GM19023 (cell line): ENCODE measurements at regions not wholly inside any gene's neighbourhood (a gene's known extent, or its start where the extent isn't known, plus 50 kb on each side); places are given as distances from the start of the nearest gene placed in this dataset.
A peak's percentile ranks its signal among the peaks of the same experiment; 100 is the strongest.
"Not testable (repeated sequence)": the region's sequence is repeated elsewhere in the genome, so short reads cannot be mapped to it uniquely, and the experiment has no call there.

Experiments
- ATAC-seq: cut with Tn5 transposase; IDR thresholded peaks from one replicate; pipeline ENCODE4 v1.9.1; 2021; ENCODE audit warnings: mild to moderate bottlenecking, moderate library complexity; ENCODE audit not compliant: unreplicated experiment

DNA sequence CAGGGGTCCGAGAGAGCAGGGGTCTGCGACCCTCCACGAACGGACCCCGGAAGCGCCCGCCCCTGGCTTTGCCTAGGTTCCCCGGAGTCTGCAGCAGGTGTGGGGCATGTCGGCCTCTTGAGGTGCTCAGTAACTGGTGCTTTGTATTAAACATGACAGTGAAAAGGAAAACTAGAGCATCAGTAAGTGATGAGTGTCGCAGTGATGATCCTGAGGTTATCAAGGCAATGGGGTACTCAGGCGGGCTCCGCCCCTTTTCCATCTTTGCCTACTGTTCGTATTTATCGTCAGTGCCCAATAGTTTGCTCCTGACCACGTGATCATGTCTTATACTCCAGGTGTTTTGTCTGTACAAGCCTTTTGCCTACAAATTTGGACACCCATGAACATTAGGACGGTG, 262.4 kb downstream of the ZNF37A start:
- peak; percentile 43 for ATAC-seq

DNA sequence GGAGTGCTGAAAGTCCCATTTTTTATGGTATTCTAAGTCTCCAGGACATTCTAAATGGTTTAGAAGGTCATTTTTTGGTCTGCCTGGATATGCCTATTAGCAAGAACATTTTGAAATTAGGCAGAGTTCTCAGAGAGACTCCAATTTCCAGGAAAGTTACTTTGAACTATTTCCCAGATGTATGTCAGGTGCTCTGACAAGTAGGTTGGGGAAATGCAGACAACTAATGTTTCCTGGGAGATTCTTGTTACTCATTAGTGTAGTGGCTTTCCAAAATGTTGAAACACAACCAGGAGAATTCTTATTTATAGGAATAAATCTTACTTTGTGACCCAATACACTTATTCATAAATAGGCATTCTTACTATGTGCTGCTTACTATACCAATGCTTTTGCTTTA, 268.4 kb downstream of the ZNF37A start:
- ATAC-seq = not testable (repeated sequence)

DNA sequence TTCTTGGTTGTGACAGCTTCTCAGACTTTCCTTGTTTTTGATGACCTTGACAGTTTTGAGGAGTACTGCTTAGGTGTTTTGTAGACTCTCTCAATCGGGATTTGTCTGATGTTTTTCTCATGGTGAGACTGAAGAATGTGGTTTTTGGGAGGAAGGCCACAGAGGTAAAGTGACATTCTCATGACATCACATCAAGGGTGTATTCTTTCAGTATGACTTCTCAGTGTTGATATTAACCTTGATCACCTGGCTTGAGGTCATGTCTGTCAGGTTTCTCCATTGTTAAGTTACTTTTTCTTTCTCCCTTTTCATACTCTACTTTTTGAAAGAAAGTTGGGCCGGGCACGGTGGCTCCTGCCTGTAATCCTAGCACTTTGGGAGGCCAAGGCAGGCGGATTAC, 269.9 kb downstream of the ZNF37A start:
- not testable (repeated sequence) for ATAC-seq

- peak; percentile 71 for ATAC-seq
These were observed 271.8 kb downstream of the ZNF37A start for GRCh38 chr10:38365917-38366316.

DNA sequence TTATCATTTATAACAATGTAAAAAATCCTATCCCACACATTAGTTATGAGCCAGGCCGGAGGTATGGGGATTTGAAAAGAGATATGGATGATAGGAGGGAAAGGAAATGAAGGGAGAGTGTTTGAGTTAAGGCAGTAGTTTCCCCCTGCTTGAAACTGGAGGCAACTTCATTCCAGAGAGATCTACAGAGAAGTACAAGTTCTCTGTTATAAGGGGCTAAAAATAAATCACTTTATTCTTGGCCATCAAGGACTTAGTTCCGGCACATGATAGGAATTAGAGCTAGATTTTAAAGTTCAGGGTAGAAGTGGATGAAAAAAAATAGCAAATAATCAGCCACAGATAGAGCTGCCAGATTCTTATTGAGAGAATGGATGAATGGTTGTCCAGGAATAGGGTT, 289.7 kb downstream of the ZNF37A start:
- not testable (repeated sequence) for ATAC-seq

GRCh38 chr10:38386869-38387268, 292.7 kb downstream of the ZNF37A start:
- not testable (repeated sequence) for ATAC-seq

DNA sequence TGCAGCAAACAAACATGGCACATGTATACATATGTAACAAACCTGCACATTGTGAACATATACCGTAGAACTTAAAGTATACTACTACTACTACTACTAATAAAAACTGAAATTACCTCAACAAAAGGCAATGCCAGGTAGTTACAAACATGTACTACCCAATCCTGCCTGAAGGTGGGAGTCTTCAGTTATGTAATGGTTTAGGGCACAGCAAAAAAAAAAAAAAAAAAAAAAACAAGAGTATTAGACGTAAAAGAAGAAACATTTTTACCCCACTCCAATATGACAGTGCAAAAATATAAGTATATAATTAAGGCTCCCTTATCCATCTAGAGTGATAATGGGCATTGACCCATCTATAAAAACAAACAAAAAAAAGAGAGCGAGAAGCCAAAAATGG, 296.6 kb downstream of the ZNF37A start:
- ATAC-seq = not testable (repeated sequence)

- not testable (repeated sequence) for ATAC-seq
These were observed 301.3 kb downstream of the ZNF37A start for GRCh38 chr10:38395465-38395864.

GRCh38 chr10:38396178-38396954, 302.2 kb downstream of the ZNF37A start:
- ATAC-seq = not testable (repeated sequence)

- not testable (repeated sequence) for ATAC-seq
These were observed 307.4 kb downstream of the ZNF37A start for GRCh38 chr10:38401565-38401964.

DNA sequence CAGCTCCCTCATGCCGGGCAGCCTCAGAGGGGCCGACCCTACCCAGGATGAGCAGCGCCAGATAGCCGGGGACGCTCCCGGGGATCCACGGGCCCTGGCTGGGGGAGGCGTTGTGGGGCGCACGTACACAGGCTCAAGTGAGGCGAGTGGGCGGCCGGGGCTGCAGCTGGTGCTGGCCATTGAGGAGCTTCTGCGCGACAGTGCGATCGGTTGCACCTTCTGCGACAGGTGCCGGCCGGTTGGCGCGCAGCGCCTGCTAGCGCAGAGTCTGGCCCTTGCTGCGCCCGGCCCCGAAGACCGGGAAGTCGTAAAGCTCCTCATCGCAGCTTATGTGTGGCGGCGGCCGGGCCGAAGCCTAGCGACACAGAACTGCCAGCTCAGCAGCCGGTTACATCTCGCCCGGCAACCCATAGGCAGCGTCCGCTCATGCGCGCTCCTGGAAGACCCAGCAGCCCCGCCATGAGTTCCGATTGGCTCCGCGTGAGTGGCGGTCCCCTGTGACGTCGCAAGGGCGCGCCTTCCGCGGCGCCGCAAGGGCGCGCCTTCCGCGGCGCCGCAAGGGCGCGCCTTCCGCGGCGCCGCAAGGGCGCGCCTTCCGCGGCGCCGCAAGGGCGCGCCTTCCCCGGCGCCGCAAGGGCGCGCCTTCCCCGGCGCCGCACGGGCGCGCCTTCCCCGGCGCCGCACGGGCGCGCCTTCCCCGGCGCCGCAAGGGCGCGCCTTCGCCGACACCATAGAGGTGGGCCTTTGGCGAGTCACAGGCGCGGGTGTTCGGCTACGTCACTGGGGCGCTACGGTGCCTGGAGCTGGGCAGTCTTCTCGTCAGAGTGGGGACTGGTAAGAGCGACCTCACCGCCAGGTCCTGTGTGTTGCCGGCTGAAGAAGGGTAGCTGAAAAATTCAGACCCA, 308.6 kb downstream of the ZNF37A start:
- peak; percentile 96 for ATAC-seq

- ATAC-seq = not testable (repeated sequence)
These were observed 309.4 kb downstream of the ZNF37A start for GRCh38 chr10:38403347-38404117.

- not testable (repeated sequence) for ATAC-seq
These were observed 329.5 kb downstream of the ZNF37A start for GRCh38 chr10:38423634-38424033.

DNA sequence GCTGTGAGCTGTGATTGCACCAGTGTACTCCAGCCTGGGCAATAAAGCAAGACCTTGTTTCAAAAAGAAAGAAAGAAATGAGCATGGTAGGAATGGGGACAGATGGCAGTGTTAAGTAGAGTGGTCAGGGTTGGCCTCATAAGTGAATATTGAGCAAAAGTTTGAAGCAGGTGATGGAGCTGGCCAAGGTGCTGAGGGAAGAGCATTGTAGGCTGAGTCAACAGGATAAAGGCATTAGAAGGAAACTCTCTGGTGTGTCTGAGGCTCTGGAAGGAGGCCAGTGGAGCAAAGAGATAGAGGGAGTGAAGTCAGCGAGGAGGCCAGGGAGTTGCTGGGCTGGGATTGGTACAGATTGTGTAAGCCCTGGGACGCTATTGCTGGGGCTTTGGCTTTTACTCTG, 336.1 kb downstream of the ZNF37A start:
- ATAC-seq = not testable (repeated sequence)

DNA sequence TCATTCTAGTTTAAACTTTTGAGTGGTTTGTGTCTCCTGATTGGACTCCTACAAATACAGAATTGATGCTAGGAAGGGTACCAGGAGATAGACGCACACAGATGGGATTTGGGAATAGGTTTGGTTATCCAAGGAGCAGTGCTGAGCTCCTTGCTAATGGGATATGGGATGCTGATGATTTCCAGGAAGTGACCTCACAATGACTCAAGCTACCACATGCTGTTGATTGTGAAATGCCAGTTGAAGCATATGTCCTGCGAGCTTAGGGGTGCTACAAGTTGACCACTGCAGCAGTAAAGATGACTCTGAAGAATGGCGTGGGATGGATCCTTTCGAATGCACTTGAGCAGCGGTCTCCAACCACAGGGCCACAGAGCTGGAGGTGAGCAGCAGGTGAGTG, 343.2 kb downstream of the ZNF37A start:
- ATAC-seq = not testable (repeated sequence)

- ATAC-seq = not testable (repeated sequence)
These were observed 354.6 kb downstream of the ZNF37A start for GRCh38 chr10:38448614-38449355.

- ATAC-seq = not testable (repeated sequence)
These were observed 355.5 kb downstream of the ZNF37A start for GRCh38 chr10:38449618-38450017.

DNA sequence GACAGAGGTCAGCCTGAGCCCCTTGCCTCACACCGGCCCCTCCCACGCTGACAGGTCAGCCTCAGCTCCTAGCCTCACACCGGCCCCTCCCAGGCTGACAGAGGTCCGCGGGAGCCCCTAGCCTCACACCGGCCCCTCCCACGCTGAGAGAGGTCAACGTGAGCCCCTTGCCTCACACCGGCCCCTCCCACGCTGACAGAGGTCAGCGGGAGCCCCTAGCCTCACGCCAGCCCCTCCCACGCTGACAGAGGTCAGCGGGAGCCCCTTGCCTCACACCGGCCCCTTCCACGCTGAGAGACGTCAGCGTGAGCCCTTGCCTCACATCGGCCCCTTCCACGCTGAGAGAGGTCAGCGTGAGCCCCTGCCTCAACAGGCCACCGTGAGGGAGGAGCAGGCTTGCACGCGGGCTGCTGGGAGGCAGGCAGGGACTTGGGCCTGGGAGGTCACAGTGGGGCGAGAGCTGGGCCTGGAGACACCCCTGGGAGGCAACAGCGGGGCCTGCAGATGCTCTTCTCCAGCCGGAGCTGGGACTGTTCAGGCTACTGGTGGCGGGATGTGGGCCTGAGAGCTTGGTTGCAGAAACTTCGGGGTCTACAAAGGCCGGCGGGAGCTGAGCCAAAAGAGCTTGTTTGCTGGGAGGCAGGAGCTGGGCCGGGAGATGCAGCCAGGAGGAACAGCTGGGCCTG, 356.4 kb downstream of the ZNF37A start:
- not testable (repeated sequence) for ATAC-seq

DNA sequence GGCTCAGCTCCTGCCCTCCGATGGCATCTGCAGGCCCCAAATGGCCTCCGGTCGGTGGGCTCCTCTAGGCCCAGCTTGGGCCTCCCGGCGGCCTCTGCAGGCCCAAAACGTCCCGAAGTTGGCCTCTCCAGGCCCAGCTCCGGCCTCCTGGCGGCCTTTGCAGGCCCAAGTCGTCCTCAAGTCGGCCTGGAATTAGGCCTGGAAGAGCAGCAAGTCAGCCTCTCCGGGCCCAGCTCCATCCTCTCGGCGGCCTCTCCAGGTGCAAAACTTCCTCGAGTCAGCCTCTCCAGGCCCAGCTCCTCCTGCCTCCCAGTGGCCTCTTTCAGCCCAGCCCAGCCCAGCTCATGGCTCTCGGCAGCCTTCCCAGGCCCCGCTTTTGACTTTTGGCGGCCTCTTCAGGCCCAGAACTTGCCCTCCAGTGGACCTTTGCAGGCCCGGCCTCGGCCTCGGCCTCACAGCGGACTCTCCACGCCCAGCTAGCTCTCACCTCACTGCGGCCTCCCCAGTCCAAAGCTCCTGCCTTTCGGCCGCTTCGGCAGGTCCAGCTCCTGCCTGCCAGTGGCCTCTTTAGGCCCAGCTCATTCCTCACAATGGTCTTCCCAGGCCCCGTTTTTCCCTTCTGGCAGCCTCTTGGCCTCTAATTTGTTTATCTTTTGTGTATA, 357.3 kb downstream of the ZNF37A start:
- not testable (repeated sequence) for ATAC-seq
